GM12865 (cell line): ENCODE measurements at regions not wholly inside any gene's neighbourhood (a gene's known extent, or its start where the extent isn't known, plus 50 kb on each side); places are given as distances from the start of the nearest gene placed in this dataset.

Experiments used
- DNase-seq: peaks from one replicate; pipeline ENCODE4 v3.0.0; 2010; ENCODE audit warnings: low read depth
- H3K4me3 ChIP-seq: 2 replicates; pipeline ENCODE4 v1.5.1; 2011; ENCODE audit warnings: mild to moderate bottlenecking, low read depth, low read length, control low read depth
- TF ChIP-seq, protein P1 (sequence below): IDR thresholded peaks from 2 replicates; pipeline ENCODE4 v1.5.1; 2011; ENCODE audit warnings: low read length, control low read depth, low read depth, inconsistent platforms; ENCODE audit not compliant: insufficient read depth; ENCODE audit errors: missing control alignments

GRCh38 chr4:82139287-82139686 is 234.5 kb downstream of the HNRNPD start:
- no peak overlapping the region for H3K4me3 ChIP-seq
- TF ChIP-seq, protein P1, sequence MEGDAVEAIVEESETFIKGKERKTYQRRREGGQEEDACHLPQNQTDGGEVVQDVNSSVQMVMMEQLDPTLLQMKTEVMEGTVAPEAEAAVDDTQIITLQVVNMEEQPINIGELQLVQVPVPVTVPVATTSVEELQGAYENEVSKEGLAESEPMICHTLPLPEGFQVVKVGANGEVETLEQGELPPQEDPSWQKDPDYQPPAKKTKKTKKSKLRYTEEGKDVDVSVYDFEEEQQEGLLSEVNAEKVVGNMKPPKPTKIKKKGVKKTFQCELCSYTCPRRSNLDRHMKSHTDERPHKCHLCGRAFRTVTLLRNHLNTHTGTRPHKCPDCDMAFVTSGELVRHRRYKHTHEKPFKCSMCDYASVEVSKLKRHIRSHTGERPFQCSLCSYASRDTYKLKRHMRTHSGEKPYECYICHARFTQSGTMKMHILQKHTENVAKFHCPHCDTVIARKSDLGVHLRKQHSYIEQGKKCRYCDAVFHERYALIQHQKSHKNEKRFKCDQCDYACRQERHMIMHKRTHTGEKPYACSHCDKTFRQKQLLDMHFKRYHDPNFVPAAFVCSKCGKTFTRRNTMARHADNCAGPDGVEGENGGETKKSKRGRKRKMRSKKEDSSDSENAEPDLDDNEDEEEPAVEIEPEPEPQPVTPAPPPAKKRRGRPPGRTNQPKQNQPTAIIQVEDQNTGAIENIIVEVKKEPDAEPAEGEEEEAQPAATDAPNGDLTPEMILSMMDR, result no peak
- no peak for DNase-seq

- TF ChIP-seq, protein P1, result no peak
- no peak for DNase-seq
- no peak overlapping the region for H3K4me3 ChIP-seq
Observed at GRCh38 chr4:82138374-82138773, 235.4 kb downstream of the HNRNPD start.

- TF ChIP-seq, protein P1, result no peak
- no peak for DNase-seq
- H3K4me3 ChIP-seq, result no peak overlapping the region
Observed at GRCh38 chr4:82136161-82136801, 237.5 kb downstream of the HNRNPD start.

DNA sequence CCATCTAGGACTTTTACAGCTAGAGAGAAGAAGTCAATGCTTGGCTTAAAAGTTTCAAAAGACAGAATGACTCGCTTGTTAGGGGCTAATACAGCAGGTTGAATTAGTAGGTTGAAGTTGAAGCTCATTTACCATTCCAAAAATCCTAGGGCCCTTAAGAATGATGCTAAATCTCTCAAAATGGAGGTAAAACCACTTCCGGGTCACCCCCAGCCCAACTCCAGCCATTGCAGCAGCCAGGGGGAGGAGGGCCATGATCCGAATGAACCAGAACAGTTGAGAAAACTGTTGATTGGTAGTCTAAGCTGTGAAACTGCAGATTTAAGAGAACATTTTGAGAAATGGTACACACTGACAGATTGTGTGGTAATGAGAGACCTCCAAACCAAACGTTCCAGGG is 245.4 kb downstream of the HNRNPD start:
- TF ChIP-seq, protein P1, result no peak
- H3K4me3 ChIP-seq, result no peak overlapping the region
- DNase-seq, result no peak

DNA sequence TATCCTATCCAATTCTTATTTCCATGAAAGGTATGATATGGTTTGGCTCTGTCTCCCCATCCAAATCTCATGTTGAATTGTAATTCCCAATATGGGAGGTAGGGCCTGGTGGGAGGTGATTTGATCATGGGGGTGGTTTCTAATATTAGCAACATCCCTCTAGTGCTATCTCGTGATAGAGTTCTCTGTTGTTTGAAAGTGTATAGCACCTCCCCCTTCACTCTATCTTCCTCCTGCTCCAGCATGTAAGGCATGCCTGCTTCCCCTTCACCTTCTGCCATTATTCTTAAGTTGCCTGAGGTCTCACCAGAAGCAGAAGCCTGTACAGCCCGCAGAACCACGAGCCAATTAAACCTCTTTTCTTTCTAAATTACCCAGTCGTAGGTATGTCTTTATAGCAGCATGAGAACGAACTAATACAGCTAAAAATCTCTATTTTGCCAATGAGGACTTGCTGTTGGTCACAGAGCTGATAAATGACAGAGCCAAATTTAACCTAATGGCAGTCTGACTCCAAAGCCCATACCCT is 247.2 kb downstream of the HNRNPD start:
- no peak overlapping the region for H3K4me3 ChIP-seq
- no peak for DNase-seq
- TF ChIP-seq, protein P1, result no peak

DNA sequence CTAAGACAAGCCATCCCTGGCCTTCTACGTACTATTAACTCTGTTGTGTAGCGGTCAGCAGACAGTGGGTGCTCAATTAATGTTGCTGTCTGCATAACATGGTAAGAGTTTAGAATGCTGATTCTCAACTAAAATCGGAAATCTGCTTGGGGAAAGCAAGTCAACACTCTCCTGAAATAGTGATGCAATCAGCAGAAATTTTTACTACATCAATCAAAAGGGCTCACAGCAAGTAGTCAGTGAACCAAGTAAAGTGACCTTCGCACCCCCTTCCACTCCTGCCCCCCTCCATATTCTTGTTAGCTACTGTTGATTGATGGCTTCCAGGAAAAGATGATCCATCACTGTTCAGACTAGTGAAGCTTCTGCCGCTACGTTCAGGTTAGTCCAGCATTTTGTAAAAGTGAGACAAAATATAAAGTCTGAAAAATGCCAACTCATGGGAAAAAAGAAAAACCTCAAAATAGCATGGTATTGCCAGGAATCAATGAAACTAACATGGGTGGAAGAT is 247.9 kb downstream of the HNRNPD start:
- no peak for DNase-seq
- TF ChIP-seq, protein P1, result no peak
- no peak overlapping the region for H3K4me3 ChIP-seq
